ENCODE measurements at regions not wholly inside any gene's neighbourhood (a gene's known extent, or its start where the extent isn't known, plus 50 kb on each side); places are given as distances from the start of the nearest gene placed in this dataset.

- TF ChIP-seq CTCF (IDR thresholded peaks at IDR 0.05; ENCODE audit: low read depth, low read length, poor library complexity, severe bottlenecking) (no peak), EZH2phosphoT487 (IDR thresholded peaks at IDR 0.05; ENCODE audit: borderline replicate concordance, low read length) (no peak)
These were observed 212.7 kb upstream of the PIK3R1 start for GRCh38 chr5:68002836-68003235.

Measured in DOHH2 (cell line).